Hepatocyte (in vitro differentiated cells): ENCODE measurements at regions not wholly inside any gene's neighbourhood (a gene's known extent, or its start where the extent isn't known, plus 50 kb on each side); places are given as distances from the start of the nearest gene placed in this dataset.

Experiments used
- CTCF ChIP-seq: fragments of 200-600 bp; sonication (generic); IDR thresholded peaks from 2 replicates; pipeline ENCODE4 v1.5.1; 2016; ENCODE audit warnings: antibody characterized with exemption, mild to moderate bottlenecking; ENCODE audit not compliant: poor library complexity
- EZH2 ChIP-seq: fragments of 200-600 bp; sonication (generic); IDR thresholded peaks from 2 replicates; pipeline ENCODE4 v1.6.1; 2016; ENCODE audit warnings: antibody characterized with exemption, mild to moderate bottlenecking, borderline replicate concordance
- EZH2phosphoT487 ChIP-seq: fragments of 200-600 bp; sonication (generic); IDR thresholded peaks from one replicate; pipeline ENCODE4 v1.6.1; 2018; ENCODE audit warnings: antibody characterized with exemption, mild to moderate bottlenecking, low read depth, moderate library complexity; ENCODE audit not compliant: unreplicated experiment, severe bottlenecking

DNA sequence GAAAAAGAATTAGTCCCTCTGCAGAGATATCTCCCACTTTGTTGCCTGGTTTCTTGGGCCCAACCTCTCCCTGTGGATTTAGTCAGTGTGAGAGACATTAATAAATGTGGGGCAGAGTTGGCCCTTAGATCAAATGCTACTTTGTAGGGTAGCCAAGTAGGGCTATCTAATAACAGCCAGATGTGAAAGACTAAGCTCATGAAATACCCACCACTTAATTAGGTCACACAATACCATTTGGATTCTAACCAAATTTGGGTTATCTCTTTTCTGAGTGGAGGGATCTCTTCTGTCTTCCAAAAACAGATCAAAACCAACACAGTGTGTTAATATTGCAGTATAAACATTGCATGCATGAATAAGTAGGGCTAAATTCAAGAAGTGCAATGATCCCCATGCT, 626.8 kb upstream of the ZEB2 start:
- no peak for TF ChIP-seq CTCF
- no peak for TF ChIP-seq EZH2
- no peak for TF ChIP-seq EZH2phosphoT487
